Hepatocyte (in vitro differentiated cells): ENCODE measurements at regions not wholly inside any gene's neighbourhood (a gene's known extent, or its start where the extent isn't known, plus 50 kb on each side); places are given as distances from the start of the nearest gene placed in this dataset.

Source experiments
- EZH2 ChIP-seq: fragments of 200-600 bp; sonication (generic); IDR thresholded peaks from 2 replicates; pipeline ENCODE4 v1.6.1; 2016; ENCODE audit warnings: antibody characterized with exemption, mild to moderate bottlenecking, borderline replicate concordance
- EZH2phosphoT487 ChIP-seq: fragments of 200-600 bp; sonication (generic); IDR thresholded peaks from one replicate; pipeline ENCODE4 v1.6.1; 2018; ENCODE audit warnings: antibody characterized with exemption, mild to moderate bottlenecking, low read depth, moderate library complexity; ENCODE audit not compliant: unreplicated experiment, severe bottlenecking
- TF ChIP-seq, protein P1 (sequence below): fragments of 200-600 bp; sonication (generic); IDR thresholded peaks from 2 replicates; pipeline ENCODE4 v1.5.1; 2016; ENCODE audit warnings: antibody characterized with exemption, mild to moderate bottlenecking; ENCODE audit not compliant: poor library complexity

- TF ChIP-seq, protein P1, sequence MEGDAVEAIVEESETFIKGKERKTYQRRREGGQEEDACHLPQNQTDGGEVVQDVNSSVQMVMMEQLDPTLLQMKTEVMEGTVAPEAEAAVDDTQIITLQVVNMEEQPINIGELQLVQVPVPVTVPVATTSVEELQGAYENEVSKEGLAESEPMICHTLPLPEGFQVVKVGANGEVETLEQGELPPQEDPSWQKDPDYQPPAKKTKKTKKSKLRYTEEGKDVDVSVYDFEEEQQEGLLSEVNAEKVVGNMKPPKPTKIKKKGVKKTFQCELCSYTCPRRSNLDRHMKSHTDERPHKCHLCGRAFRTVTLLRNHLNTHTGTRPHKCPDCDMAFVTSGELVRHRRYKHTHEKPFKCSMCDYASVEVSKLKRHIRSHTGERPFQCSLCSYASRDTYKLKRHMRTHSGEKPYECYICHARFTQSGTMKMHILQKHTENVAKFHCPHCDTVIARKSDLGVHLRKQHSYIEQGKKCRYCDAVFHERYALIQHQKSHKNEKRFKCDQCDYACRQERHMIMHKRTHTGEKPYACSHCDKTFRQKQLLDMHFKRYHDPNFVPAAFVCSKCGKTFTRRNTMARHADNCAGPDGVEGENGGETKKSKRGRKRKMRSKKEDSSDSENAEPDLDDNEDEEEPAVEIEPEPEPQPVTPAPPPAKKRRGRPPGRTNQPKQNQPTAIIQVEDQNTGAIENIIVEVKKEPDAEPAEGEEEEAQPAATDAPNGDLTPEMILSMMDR = no peak
- TF ChIP-seq EZH2 = no peak
- TF ChIP-seq EZH2phosphoT487 = no peak
Measured at GRCh38 chr1:22313321-22313720, 138.3 kb upstream of the ZBTB40 start.
